Stimulated activated CD8-positive, alpha-beta memory T cell treated with anti-CD3 and anti-CD28 coated beads, Interleukin-4, amount 100 ng/mL, for 24 hours (primary cell): ENCODE measurements at regions not wholly inside any gene's neighbourhood (a gene's known extent, or its start where the extent isn't known, plus 50 kb on each side); places are given as distances from the start of the nearest gene placed in this dataset.

Source experiments
- DNase-seq: peaks from one replicate; pipeline ENCODE4 v3.0.0-alpha.2; 2020; ENCODE audit warnings: low read depth

- DNase-seq: no peak
These were observed 229.2 kb downstream of the PTTG2 start for GRCh38 chr4:38189445-38189844.

GRCh38 chr4:38190717-38191178 lies 230.6 kb downstream of the PTTG2 start:
- DNase-seq: no peak

GRCh38 chr4:38192516-38192915 lies 232.3 kb downstream of the PTTG2 start:
- no peak for DNase-seq

GRCh38 chr4:38193236-38193863 lies 233.2 kb downstream of the PTTG2 start:
- DNase-seq: no peak

- DNase-seq: no peak
These were observed 233.9 kb downstream of the PTTG2 start for GRCh38 chr4:38194047-38194602.

- no peak for DNase-seq
These were observed 235.3 kb downstream of the PTTG2 start for GRCh38 chr4:38195486-38195885.

GRCh38 chr4:38195911-38196310 lies 235.7 kb downstream of the PTTG2 start:
- DNase-seq: no peak

GRCh38 chr4:38202242-38202641 lies 242.0 kb downstream of the PTTG2 start:
- no peak for DNase-seq

- no peak for DNase-seq
These were observed 243.4 kb downstream of the PTTG2 start for GRCh38 chr4:38203609-38204008.

GRCh38 chr4:38204339-38205035 lies 244.3 kb downstream of the PTTG2 start:
- no peak for DNase-seq

- no peak for DNase-seq
These were observed 245.1 kb downstream of the PTTG2 start for GRCh38 chr4:38205261-38205660.

- DNase-seq: no peak
These were observed 246.9 kb downstream of the PTTG2 start for GRCh38 chr4:38207110-38207457.

- DNase-seq: no peak
These were observed 249.5 kb downstream of the PTTG2 start for GRCh38 chr4:38209654-38210053.

GRCh38 chr4:38210396-38211114 lies 250.4 kb downstream of the PTTG2 start:
- DNase-seq: no peak

- DNase-seq: no peak
These were observed 251.7 kb downstream of the PTTG2 start for GRCh38 chr4:38211885-38212284.

- DNase-seq: no peak
These were observed 253.0 kb downstream of the PTTG2 start for GRCh38 chr4:38213083-38213805.

- no peak for DNase-seq
These were observed 262.7 kb downstream of the PTTG2 start for GRCh38 chr4:38222892-38223291.

- no peak for DNase-seq
These were observed 263.1 kb downstream of the PTTG2 start for GRCh38 chr4:38223306-38223705.

- DNase-seq: no peak
These were observed 263.6 kb downstream of the PTTG2 start for GRCh38 chr4:38223782-38224236.

- DNase-seq: no peak
These were observed 264.7 kb downstream of the PTTG2 start for GRCh38 chr4:38224850-38225249.

GRCh38 chr4:38226170-38226569 lies 266.0 kb downstream of the PTTG2 start:
- DNase-seq: no peak

- DNase-seq: no peak
These were observed 270.1 kb downstream of the PTTG2 start for GRCh38 chr4:38230121-38230801.
